PC-3 (cell line): ENCODE measurements at regions not wholly inside any gene's neighbourhood (a gene's known extent, or its start where the extent isn't known, plus 50 kb on each side); places are given as distances from the start of the nearest gene placed in this dataset.

Experiments used
- EZH2 ChIP-seq: fragments of 300-600 bp; sonication (generic); IDR thresholded peaks from one replicate; pipeline ENCODE4 v1.6.1; 2017; ENCODE audit warnings: antibody characterized with exemption, mild to moderate bottlenecking, low read length; ENCODE audit not compliant: unreplicated experiment
- EZH2phosphoT487 ChIP-seq: fragments of 300-600 bp; sonication (generic); IDR thresholded peaks from 2 replicates; pipeline ENCODE4 v1.6.1; 2018; ENCODE audit warnings: mild to moderate bottlenecking, antibody characterized with exemption, low read length, borderline replicate concordance
- TF ChIP-seq, protein P1 (sequence below): fragments of 300-600 bp; sonication (generic); conservative IDR thresholded peaks from 2 replicates; pipeline ENCODE4 v1.5.1; 2017; ENCODE audit warnings: antibody characterized with exemption, low read depth, mild to moderate bottlenecking, low read length

DNA sequence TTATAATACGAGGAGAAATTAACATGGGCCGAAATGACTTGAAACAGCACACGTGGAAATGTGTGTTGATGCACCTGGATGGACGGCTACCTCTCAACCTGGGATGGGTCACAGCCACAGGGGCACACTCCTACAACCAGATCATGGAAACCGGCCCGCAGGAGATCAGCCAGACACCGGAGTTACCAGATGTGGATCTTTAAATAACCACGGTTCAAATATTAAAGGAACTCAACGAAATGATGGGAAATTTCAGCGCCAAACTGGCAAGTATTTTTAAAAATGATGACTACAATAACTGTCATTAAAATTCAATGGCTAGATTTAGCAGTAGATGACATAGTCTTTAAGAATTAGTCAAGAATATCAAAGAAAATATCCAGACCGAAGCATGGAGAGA is 166.9 kb upstream of the GPR12 start:
- TF ChIP-seq EZH2, result no peak
- TF ChIP-seq, protein P1, sequence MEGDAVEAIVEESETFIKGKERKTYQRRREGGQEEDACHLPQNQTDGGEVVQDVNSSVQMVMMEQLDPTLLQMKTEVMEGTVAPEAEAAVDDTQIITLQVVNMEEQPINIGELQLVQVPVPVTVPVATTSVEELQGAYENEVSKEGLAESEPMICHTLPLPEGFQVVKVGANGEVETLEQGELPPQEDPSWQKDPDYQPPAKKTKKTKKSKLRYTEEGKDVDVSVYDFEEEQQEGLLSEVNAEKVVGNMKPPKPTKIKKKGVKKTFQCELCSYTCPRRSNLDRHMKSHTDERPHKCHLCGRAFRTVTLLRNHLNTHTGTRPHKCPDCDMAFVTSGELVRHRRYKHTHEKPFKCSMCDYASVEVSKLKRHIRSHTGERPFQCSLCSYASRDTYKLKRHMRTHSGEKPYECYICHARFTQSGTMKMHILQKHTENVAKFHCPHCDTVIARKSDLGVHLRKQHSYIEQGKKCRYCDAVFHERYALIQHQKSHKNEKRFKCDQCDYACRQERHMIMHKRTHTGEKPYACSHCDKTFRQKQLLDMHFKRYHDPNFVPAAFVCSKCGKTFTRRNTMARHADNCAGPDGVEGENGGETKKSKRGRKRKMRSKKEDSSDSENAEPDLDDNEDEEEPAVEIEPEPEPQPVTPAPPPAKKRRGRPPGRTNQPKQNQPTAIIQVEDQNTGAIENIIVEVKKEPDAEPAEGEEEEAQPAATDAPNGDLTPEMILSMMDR, result no peak
- TF ChIP-seq EZH2phosphoT487, result no peak
